Heart left ventricle (tissue), 13 donors: ENCODE measurements at regions not wholly inside any gene's neighbourhood (a gene's known extent, or its start where the extent isn't known, plus 50 kb on each side); places are given as distances from the start of the nearest gene placed in this dataset.

Source experiments
- CTCF ChIP-seq, 12 donors: fragments of 200-600 bp; sonication (generic) in 4 of 12; IDR thresholded peaks; one replicate each; pipeline versions ENCODE4 v1.5.0 to v1.8.0; 2018 to 2022; ENCODE audit warnings: antibody characterized with exemption in 12 of 12, mild to moderate bottlenecking in 5 of 12
- POLR2A ChIP-seq, 2 donors: fragments of 450-650 bp; IDR thresholded peaks; one replicate each; pipeline ENCODE4 v1.6.1; 2017; ENCODE audit warnings: antibody characterized with exemption in 2 of 2, mild to moderate bottlenecking in 2 of 2, moderate library complexity in 2 of 2
- donor health status: ischemic (EF 13 %, LVEDD 7.1; RV severe dilation, severe dysfunction).
- donor health status: DM: no; HTN: yes; CAD: no.
- donor health status: DM: no; HTN: no; CAD: no.
- donor health status: ischemic (EF 25% LVEDD 6.9; RV normal size, moderate dysfunction).
- donor health status: ischemic (EF 25% LVEDD 5.7; RV mildly dilated, moderate dysfunction).
- donor health status: ischemic (EF 35%, LVEDD 5.7; RV mildly dilated, moderate dysfunction).
- donor health status: nonischemic (EF 11% LVEDD 7.7; RV severe dilation, severe dysfunction).
- donor health status: DM: yes; HTN: yes; CAD: no.
- donor health status: PGD.
- donor health status: ischemic (EF 29% LVEDD 5.4; RV normal size, mild dysfunction).
- donor health status: nonischemic (EF 23%, LVEDD 6.1; RV moderate dilation, normal function).

GRCh38 chr1:177703888-177704446 is 265.9 kb downstream of the SEC16B start:
- TF ChIP-seq POLR2A (IDR thresholded peaks at IDR 0.05) (no peak), CTCF (IDR thresholded peaks at IDR 0.05) (no peak)
